NCI-H1048 (cell line): ENCODE measurements at regions not wholly inside any gene's neighbourhood (a gene's known extent, or its start where the extent isn't known, plus 50 kb on each side); places are given as distances from the start of the nearest gene placed in this dataset.

Source experiments
- DNase-seq: peaks from one replicate; lab custom pipeline; 2025; lab: John Stamatoyannopoulos, UW

GRCh38 chr7:155181768-155182167 is 111.6 kb downstream of the HTR5A start:
- no peak for DNase-seq

- no peak for DNase-seq
Observed at GRCh38 chr7:155182406-155182970, 112.4 kb downstream of the HTR5A start.

- DNase-seq = no peak
Observed at GRCh38 chr7:155183655-155184054, 113.5 kb downstream of the HTR5A start.

- DNase-seq = no peak
Observed at GRCh38 chr7:155184923-155185322, 112.8 kb upstream of the INSIG1 start.

- no peak for DNase-seq
Observed at GRCh38 chr7:155187061-155187785, 110.5 kb upstream of the INSIG1 start.

- DNase-seq = no peak
Observed at GRCh38 chr7:155188357-155188756, 109.3 kb upstream of the INSIG1 start.

GRCh38 chr7:155188821-155189581 is 108.7 kb upstream of the INSIG1 start:
- no peak for DNase-seq

- no peak for DNase-seq
Observed at GRCh38 chr7:155189590-155189989, 108.1 kb upstream of the INSIG1 start.

- DNase-seq = no peak
Observed at GRCh38 chr7:155190688-155191087, 107.0 kb upstream of the INSIG1 start.

- DNase-seq = no peak
Observed at GRCh38 chr7:155191137-155191536, 106.5 kb upstream of the INSIG1 start.

- no peak for DNase-seq
Observed at GRCh38 chr7:155191901-155192478, 105.7 kb upstream of the INSIG1 start.

- DNase-seq = no peak
Observed at GRCh38 chr7:155192961-155193640, 104.6 kb upstream of the INSIG1 start.

- DNase-seq = no peak
Observed at GRCh38 chr7:155193716-155194115, 104.0 kb upstream of the INSIG1 start.

- DNase-seq = no peak
Observed at GRCh38 chr7:155194382-155195140, 103.1 kb upstream of the INSIG1 start.

- DNase-seq = no peak
Observed at GRCh38 chr7:155195939-155196523, 101.6 kb upstream of the INSIG1 start.

- no peak for DNase-seq
Observed at GRCh38 chr7:155198196-155198892, 99.3 kb upstream of the INSIG1 start.

- no peak for DNase-seq
Observed at GRCh38 chr7:155198901-155199845, 98.5 kb upstream of the INSIG1 start.

GRCh38 chr7:155201325-155202087 is 96.2 kb upstream of the INSIG1 start:
- no peak for DNase-seq
